Activated gamma-delta T cell treated with anti-CD3 and anti-CD28 coated beads, Interleukin-2, amount 50 U/mL, for 16 hours (primary cell): ENCODE measurements at regions not wholly inside any gene's neighbourhood (a gene's known extent, or its start where the extent isn't known, plus 50 kb on each side); places are given as distances from the start of the nearest gene placed in this dataset.

Experiments used
- DNase-seq: peaks from one replicate; pipeline ENCODE4 v3.0.0-alpha.2; 2020; ENCODE audit warnings: low read depth

- no peak for DNase-seq
These were observed 196.9 kb upstream of the USP24 start for GRCh38 chr1:55412060-55412459.

DNA sequence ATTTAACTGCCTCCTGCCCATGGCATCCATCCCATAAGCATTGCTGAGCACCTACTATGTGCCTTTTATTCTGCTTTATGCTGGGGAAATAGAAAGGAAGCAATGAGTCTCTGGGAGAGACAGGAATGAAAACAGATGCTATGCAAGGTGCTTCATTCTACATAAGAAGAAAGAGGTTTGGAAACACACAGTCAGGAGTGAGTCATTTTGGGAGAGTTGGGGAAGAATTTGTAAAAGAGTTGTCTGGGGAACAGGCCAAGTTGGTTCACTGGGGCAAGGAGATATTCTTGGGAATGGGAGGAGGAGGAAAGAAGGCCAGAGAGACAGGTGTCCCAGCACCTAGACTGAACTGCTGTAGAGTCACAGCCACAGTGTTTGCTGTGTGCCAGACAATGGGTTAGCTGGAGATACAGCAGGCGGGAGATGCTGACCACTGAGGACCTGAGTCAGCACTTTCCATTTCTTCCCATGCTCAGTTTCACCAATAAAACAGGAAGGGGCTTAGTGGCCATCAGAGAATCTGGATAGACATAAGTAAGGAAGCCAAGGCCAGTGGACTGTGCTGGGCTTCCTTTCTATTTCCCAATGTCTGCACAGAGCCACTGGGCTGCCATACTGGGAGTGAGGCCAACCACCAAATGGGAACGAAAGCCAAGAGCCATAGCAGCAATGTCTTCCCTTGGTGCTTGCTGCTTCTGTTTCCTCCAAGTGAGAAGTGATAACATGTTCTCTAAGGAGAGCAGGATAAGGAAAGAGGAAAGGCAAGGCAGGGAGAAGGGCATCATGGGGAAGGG lies 187.7 kb upstream of the USP24 start:
- DNase-seq: no peak

- no peak for DNase-seq
These were observed 187.0 kb upstream of the USP24 start for GRCh38 chr1:55402142-55402541.

DNA sequence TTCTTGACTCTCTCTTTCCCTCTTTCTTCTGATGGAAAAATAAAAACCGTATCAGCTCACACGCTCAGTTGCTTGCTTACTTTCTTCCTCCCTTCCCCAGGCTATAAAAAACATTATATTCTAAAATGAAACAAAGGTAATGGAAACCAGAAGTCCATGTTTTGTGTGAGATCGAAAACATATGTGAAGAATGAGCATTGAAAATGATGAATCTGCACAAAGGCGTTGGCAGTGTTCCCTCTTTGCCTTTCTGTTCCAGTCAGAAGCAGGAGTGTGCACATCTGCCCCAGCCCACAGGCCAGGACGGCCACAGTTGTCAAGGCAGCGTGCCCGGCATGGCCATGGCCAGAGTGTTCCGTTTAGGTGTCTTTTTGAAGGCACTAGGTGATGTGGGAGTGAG lies 185.3 kb upstream of the USP24 start:
- DNase-seq: no peak

DNA sequence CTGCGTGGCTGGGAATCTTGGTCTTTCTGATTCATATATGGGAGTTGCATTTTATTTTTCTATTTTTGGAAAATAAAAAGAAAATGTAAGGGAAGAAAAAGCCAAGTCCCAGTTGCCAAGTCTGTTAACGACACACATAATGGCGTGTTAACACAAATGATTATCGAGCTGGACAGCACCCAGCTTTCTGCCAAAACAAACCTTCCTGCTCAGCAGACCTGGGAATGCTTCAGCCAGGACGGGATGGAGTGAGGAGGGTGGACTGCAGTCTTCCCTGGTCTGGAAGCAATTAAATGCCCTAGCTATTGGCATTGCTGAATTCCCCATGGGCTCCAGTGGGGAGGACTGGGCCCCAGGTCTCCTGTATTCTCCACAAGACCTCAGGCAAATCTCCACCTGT lies 184.2 kb upstream of the USP24 start:
- DNase-seq: no peak

DNA sequence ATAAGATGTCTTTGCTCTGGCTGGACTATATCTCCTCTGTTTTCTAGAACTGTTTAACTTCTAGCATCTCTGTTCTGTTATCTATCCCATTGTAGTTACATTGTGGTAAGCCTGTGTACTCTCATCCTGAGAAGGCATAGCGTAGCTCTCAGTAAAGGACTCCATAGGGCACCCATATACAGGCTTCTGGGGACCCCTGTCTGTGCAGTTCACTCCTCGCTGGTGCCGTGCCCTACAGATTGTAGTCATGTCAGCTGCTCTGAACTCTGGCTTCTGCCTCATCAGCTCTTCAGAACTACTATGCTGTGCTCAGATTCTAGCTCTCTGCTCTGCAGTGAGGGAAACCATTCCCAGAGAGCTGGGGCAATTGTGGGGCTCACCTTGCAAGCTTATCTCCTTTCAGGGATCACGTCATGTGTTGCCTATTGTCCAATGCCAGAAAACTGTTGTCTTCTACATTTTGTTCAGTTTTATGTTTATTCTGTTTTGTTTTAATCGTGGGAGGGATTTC lies 181.3 kb upstream of the USP24 start:
- DNase-seq: no peak

- no peak for DNase-seq
These were observed 173.8 kb upstream of the USP24 start for GRCh38 chr1:55388960-55389359.

DNA sequence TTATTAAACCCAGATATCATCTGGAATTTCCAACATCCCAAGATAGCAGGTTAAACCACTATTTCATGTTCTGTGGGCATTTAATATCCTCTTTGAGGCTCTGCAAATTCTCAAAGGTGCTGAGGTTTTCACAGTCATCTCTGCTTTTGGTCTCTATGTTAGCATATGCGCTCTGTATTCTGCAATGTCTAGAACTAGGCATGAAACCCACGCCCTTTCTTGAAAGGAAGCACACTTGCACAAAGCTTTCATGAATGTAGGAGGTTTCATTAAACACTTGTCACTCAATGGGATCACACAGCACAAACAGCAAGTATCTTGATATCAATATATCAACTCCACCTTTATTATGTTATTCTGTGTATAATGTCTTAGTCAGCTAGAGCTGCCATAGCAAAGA lies 172.0 kb upstream of the USP24 start:
- DNase-seq: no peak

- no peak for DNase-seq
These were observed 171.3 kb upstream of the USP24 start for GRCh38 chr1:55386456-55386855.

DNA sequence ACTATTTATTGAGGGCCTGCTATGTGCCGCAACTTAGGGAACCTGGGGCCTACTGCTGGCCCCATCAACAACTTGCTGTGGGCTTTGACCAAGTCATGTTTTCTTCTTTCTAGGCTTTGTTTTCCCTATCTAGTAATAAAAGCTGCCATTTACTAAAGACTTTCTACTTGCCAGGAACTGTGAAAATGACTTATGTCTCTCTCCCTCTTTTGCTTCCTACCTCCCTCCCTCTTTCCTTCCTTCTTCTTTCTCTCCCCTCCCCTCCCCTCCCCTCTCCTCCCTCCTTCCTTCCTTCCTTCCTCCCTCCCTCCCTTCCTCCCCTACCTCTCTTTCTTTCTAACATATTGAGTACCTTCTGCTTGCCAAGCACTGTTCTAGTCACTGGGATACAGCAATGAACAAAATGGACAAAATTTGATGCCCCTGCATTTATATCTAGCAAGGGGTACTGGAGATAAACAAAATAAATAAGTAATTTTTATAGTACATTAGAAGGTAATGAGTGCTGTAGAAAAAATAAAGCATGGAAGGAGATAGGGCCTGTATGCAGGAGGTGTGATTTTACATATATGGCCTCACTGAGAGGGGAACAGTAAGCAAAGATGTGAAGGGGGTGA lies 170.3 kb upstream of the USP24 start:
- no peak for DNase-seq

DNA sequence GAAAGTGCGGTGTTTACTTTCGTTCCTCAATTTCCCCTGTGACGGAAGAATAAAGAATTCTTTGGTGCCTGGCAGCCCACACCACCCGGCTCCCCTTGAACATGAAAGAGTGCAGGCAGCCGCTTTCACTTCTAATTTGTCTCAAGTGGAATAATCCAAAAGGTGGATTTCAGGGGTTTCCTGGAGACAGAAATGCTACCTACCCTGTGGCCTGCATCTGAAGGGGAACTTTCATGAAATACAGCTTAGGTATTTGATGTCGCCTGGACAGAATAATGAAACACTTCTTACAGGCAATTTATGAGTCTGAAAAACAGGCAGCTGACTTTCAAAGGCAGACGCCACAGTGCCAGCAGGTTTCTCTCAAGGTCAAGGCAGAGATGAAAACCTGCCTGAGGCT lies 169.5 kb upstream of the USP24 start:
- no peak for DNase-seq

DNA sequence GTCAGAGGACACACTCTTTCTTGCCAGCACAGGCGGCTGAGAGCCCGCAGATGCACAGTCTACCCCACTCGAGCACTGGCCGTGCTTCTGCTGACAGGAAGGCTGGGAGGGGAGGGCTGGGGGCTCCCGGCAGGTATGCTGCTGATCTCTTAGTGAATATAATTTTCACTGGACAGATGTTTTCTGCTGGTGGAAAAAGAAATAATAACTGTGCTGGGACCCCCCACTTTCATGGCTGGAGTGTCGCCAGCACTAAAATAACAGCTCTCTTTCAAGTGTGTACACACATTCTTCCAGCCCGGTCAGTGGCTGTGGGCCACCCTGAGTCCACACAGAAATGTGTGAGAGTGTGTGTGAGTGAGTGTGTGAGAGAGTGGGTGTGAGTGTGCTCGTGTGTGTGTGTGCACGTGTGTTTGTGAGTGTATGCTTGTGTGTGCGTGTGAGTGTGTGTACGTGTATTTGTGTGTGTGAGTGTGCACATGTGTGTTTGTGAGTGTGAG lies 167.7 kb upstream of the USP24 start:
- DNase-seq: no peak

DNA sequence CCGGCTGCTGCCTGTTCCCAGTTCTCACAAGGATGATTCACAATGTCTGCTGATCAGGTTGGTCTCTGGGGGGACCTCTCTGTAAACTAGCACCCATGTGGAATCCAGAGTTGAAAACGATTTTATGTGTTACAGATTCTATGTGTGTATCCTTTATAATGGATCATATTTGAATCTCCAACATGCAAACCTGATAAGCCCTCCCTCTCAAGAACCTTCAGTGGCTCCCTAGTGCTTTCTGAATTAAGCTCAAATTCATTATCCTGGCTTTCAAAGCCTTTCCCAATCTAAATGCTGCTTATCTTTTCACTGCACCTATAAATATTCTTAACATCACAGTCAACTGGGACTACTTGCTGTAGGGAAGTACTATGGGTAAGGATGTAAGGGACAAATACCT lies 166.8 kb upstream of the USP24 start:
- DNase-seq: no peak

- no peak for DNase-seq
These were observed 166.3 kb upstream of the USP24 start for GRCh38 chr1:55381491-55381890.

DNA sequence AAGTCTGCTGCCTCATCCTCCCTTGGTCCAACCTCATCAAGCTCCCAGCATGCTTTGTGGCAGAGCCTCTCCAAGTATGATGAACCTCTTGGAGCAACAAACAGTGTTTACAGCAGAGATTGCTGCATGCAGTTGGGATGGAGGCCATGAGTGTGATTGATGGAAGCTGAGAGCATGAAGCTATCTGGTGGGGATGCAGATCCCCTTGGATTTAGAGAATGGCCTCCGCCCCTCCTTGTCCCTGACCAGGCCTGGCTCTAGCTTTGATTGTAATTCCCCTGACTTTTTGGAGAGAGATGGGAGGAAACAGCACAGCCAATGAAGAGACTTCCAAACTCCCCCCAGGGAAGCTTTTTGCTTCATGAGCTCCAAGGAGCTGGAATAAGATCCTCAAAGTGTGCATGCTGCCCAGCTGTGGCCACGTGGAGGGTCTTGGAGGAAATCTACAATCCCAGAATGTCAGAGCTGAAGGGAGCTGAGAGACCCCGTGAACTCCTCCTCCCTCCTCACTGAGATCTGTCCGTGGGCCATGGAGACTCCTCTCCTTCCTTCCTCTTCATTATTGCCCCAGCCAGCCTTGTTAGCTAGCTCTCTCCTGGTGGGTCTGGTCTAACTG lies 165.3 kb upstream of the USP24 start:
- no peak for DNase-seq

DNA sequence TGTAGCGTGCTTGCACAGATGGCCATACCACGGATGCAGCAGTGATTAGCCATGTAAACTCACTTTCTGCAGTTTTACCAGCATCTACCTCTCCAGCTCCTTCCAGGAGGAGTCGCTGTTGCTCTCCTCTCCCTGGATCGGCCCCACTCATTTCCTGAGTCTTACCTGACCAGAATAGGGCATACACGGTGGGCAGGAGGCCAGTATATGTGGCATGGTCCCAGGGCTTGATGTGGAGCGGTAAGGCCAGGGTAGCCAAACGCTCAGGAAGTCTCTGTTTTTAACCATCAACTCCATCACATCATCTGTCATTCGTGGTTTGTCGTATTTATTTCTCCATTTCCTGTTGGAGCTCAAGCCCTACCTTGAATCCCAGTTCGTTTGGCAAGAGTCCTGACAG lies 163.4 kb upstream of the USP24 start:
- DNase-seq: no peak

- no peak for DNase-seq
These were observed 161.7 kb upstream of the USP24 start for GRCh38 chr1:55376897-55377296.

- no peak for DNase-seq
These were observed 160.6 kb upstream of the USP24 start for GRCh38 chr1:55375617-55376258.

GRCh38 chr1:55374801-55375616 lies 159.8 kb upstream of the USP24 start:
- DNase-seq: no peak

GRCh38 chr1:55374216-55374615 lies 159.1 kb upstream of the USP24 start:
- DNase-seq: no peak

- no peak for DNase-seq
These were observed 154.3 kb upstream of the USP24 start for GRCh38 chr1:55369474-55369873.

DNA sequence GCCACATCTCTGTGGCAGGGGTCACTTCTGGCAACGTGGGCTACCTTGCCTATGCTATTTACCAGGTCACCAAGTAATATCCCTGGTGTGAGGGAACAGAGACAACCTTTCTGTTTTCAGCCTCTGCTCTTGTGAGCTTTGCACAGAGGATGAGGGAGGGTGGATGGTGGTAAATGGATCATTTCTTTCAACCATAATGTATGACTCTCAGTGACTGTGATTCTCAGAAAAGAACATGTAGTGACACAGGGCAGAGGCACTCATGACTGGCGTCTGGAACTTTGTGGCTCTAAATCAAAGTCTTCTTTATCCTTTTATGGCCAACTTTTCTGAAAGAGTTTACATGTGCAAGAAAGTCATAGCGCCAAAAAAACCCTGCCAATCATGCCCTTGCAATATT lies 153.5 kb upstream of the USP24 start:
- DNase-seq: no peak
